H1 (cell line): ENCODE measurements at regions not wholly inside any gene's neighbourhood (a gene's known extent, or its start where the extent isn't known, plus 50 kb on each side); places are given as distances from the start of the nearest gene placed in this dataset.

Experiments
- CTCF ChIA-PET: fragments of 300-600 bp; sonication (Branson Sonifier 250); formaldehyde crosslinking; loops from one replicate; lab custom pipeline; 2021; ENCODE audit not compliant: partially characterized antibody; lab: Charles Lee
- POLR2A ChIA-PET: fragments of 300-600 bp; sonication (Branson Sonifier 250); formaldehyde crosslinking; loops from one replicate; lab custom pipeline; 2021; ENCODE audit warnings: inconsistent platforms; ENCODE audit not compliant: partially characterized antibody; lab: Charles Lee
- DNase-seq, 2 experiments: peaks; one replicate each; pipeline versions ENCODE4 v3.0.0 to v3.0.0-alpha.2; 2010 to 2022; ENCODE audit warnings: low spot score in 2 of 2, low read depth in 1 of 2, mixed read lengths in 1 of 2
- FAIRE-seq: peaks from 2 replicates; lab custom pipeline; 2011; peaks lifted over from hg19 to GRCh38; lab: Jason Lieb, UNC
- H2AFZ ChIP-seq: 2 replicates; pipeline ENCODE4 v1.8.1; 2012; ENCODE audit warnings: low read length, inconsistent platforms
- H2AK5ac ChIP-seq: 2 replicates; pipeline ENCODE4 v1.6.1; 2013; ENCODE audit warnings: low read depth, low read length
- H2BK120ac ChIP-seq: replicated peaks from 2 replicates; pipeline ENCODE3; 2013; ENCODE audit warnings: low read depth, low read length, inconsistent platforms
- H2BK12ac ChIP-seq: 2 replicates; pipeline ENCODE4 v1.6.1; 2013; ENCODE audit warnings: low read depth, low read length
- H2BK15ac ChIP-seq: 2 replicates; pipeline ENCODE4 v1.6.1; 2013; ENCODE audit warnings: low read length
- H2BK20ac ChIP-seq: 2 replicates; pipeline ENCODE4 v1.6.1; 2013; ENCODE audit warnings: low read length
- H2BK5ac ChIP-seq: 2 replicates; pipeline ENCODE4 v1.6.1; 2013; ENCODE audit warnings: low read depth, low read length
- H3K14ac ChIP-seq: 2 replicates; pipeline ENCODE4 v1.6.1; 2013; ENCODE audit warnings: inconsistent platforms; ENCODE audit not compliant: insufficient read length
- H3K18ac ChIP-seq: 2 replicates; pipeline ENCODE4 v1.6.1; 2013; ENCODE audit warnings: low read length; ENCODE audit errors: extremely low read depth
- H3K23ac ChIP-seq: 2 replicates; pipeline ENCODE4 v1.6.1; 2013; ENCODE audit warnings: inconsistent platforms; ENCODE audit not compliant: insufficient read length
- H3K23me2 ChIP-seq: 2 replicates; pipeline ENCODE4 v1.6.1; 2013; ENCODE audit warnings: low read depth, low read length
- H3K27ac ChIP-seq: 2 replicates; pipeline ENCODE4 v1.6.1; 2011; ENCODE audit warnings: low read depth, low read length, inconsistent platforms
- H3K27me3 ChIP-seq, 4 experiments: replicated peaks in 1 of 4; 1 replicate in 1 of 4; 2 replicates in 3 of 4; pipeline versions ENCODE4 v1.6.1 to v1.8.1; 2011 to 2013; ENCODE audit warnings: low read length in 3 of 4, mild to moderate bottlenecking in 3 of 4, inconsistent platforms in 2 of 4, mixed read lengths in 2 of 4, moderate library complexity in 1 of 4; ENCODE audit not compliant: control insufficient read depth in 3 of 4, insufficient read depth in 3 of 4; ENCODE audit errors: extremely low read depth in 1 of 4
- H3K36me3 ChIP-seq, 4 experiments: 2 replicates each; pipeline versions ENCODE4 v1.6.1 to v1.8.1; 2011 to 2013; ENCODE audit warnings: mild to moderate bottlenecking in 4 of 4, low read length in 3 of 4, moderate library complexity in 2 of 4, control low read depth in 1 of 4, inconsistent platforms in 1 of 4; ENCODE audit not compliant: insufficient read depth in 4 of 4, control insufficient read depth in 2 of 4
- H3K4ac ChIP-seq: replicated peaks from 2 replicates; pipeline ENCODE3; 2013; ENCODE audit warnings: low read length, low read depth, mixed read lengths, inconsistent platforms; ENCODE audit not compliant: insufficient read length
- H3K4me1 ChIP-seq, 4 experiments: replicated peaks in 1 of 4; 1 replicate in 1 of 4; 2 replicates in 3 of 4; pipeline versions ENCODE4 v1.6.1 to v1.8.1; 2011 to 2013; ENCODE audit warnings: low read length in 3 of 4, inconsistent platforms in 2 of 4, mixed read lengths in 1 of 4; ENCODE audit not compliant: insufficient read depth in 4 of 4, control insufficient read depth in 3 of 4
- H3K4me2 ChIP-seq, 2 experiments: 2 replicates each; pipeline versions ENCODE4 v1.6.1 to v1.8.1; 2011 to 2013; ENCODE audit warnings: low read depth in 2 of 2, low read length in 2 of 2, control low read depth in 1 of 2, inconsistent platforms in 1 of 2, mild to moderate bottlenecking in 1 of 2; ENCODE audit not compliant: insufficient read depth in 1 of 2
- H3K4me3 ChIP-seq, 4 experiments: fragments of 200-600, 300-600 bp in 1 of 4; sonication (generic), shearing (Covaris generic), sonication (Bioruptor Twin) in 1 of 4; 2 replicates each; pipeline versions ENCODE4 v1.5.1 to v1.8.1; 2011 to 2016; ENCODE audit warnings: low read length in 4 of 4, low read depth in 3 of 4, control low read depth in 2 of 4, inconsistent platforms in 2 of 4, mild to moderate bottlenecking in 2 of 4, mixed read lengths in 1 of 4, moderate library complexity in 1 of 4; ENCODE audit not compliant: insufficient read depth in 2 of 4; ENCODE audit errors: extremely low read depth in 1 of 4
- H3K56ac ChIP-seq: replicated peaks from 2 replicates; pipeline ENCODE3; 2013; ENCODE audit warnings: low read depth, mild to moderate bottlenecking, mixed read lengths, low read length, inconsistent platforms; ENCODE audit not compliant: insufficient read length
- H3K79me1 ChIP-seq: 2 replicates; pipeline ENCODE4 v1.6.1; 2013; ENCODE audit warnings: low read depth, low read length, control low read depth
- H3K79me2 ChIP-seq, 2 experiments: 2 replicates each; pipeline versions ENCODE4 v1.6.1 to v1.8.1; 2012 to 2013; ENCODE audit warnings: low read length in 2 of 2, mild to moderate bottlenecking in 2 of 2, inconsistent platforms in 1 of 2; ENCODE audit not compliant: insufficient read depth in 2 of 2, control insufficient read depth in 1 of 2
- H3K9ac ChIP-seq, 4 experiments: replicated peaks in 1 of 4; 1 replicate in 1 of 4; 2 replicates in 3 of 4; pipeline versions ENCODE4 v1.6.1 to v1.8.1; 2011 to 2013; ENCODE audit warnings: low read depth in 3 of 4, low read length in 3 of 4, control low read depth in 2 of 4, mild to moderate bottlenecking in 2 of 4, moderate library complexity in 2 of 4, inconsistent platforms in 1 of 4; ENCODE audit errors: extremely low read depth in 1 of 4
- H3K9me3 ChIP-seq, 2 experiments: 2 replicates each; pipeline versions ENCODE4 v1.6.1 to v1.8.1; 2012 to 2013; ENCODE audit warnings: mild to moderate bottlenecking in 2 of 2, moderate library complexity in 2 of 2, control low read depth in 1 of 2, inconsistent platforms in 1 of 2, low read depth in 1 of 2, low read length in 1 of 2, mixed read lengths in 1 of 2; ENCODE audit not compliant: insufficient read depth in 2 of 2
- H4K20me1 ChIP-seq, 2 experiments: replicated peaks in 1 of 2; 2 replicates each; pipeline versions ENCODE3 to v1.8.1; 2011 to 2013; ENCODE audit warnings: inconsistent platforms in 2 of 2, low read length in 2 of 2, mild to moderate bottlenecking in 1 of 2; ENCODE audit not compliant: insufficient read depth in 2 of 2, control insufficient read depth in 1 of 2
- H4K5ac ChIP-seq: 2 replicates; pipeline ENCODE4 v1.6.1; 2013; ENCODE audit warnings: low read length, low read depth, mixed read lengths, inconsistent platforms; ENCODE audit not compliant: insufficient read length
- H4K8ac ChIP-seq: 2 replicates; pipeline ENCODE4 v1.8.0; 2013; ENCODE audit warnings: mild to moderate bottlenecking, moderate library complexity, low read length, inconsistent platforms; ENCODE audit not compliant: insufficient read depth; ENCODE audit errors: extremely low read depth
- H4K91ac ChIP-seq: replicated peaks from 2 replicates; pipeline ENCODE3; 2013; ENCODE audit warnings: low read length, mixed read lengths, inconsistent platforms; ENCODE audit not compliant: insufficient read length
- GTF2F1 ChIP-seq: IDR thresholded peaks from 2 replicates; pipeline ENCODE4 v1.6.1; 2012; ENCODE audit warnings: low read depth, low read length, improper control_type of control experiment, borderline replicate concordance
- SIN3A ChIP-seq, 2 experiments: IDR thresholded peaks in 1 of 2; conservative IDR thresholded peaks in 1 of 2; 2 replicates each; pipeline ENCODE4 v1.6.1; 2011 to 2012; ENCODE audit warnings: low read length in 2 of 2, improper control_type of control experiment in 1 of 2, low read depth in 1 of 2, mild to moderate bottlenecking in 1 of 2
- WGBS, 2 experiments: shearing (Covaris generic) in 1 of 2; methylation state at CpG; one replicate each; pipeline versions ENCODE4 v1.1.6 to v1.1.7; 2013 to 2015; ENCODE audit warnings: low lambda C conversion rate in 2 of 2, mixed read lengths in 2 of 2, inconsistent platforms in 1 of 2, low coverage in 1 of 2, missing lambda C conversion rate in 1 of 2; ENCODE audit not compliant: insufficient replicate concordance in 2 of 2, insufficient coverage in 1 of 2, insufficient read length in 1 of 2; ENCODE audit errors: extremely low coverage in 1 of 2, missing lambda C conversion rate in 1 of 2; 5-methylcytosine and 5-hydroxymethylcytosine counted together

DNA sequence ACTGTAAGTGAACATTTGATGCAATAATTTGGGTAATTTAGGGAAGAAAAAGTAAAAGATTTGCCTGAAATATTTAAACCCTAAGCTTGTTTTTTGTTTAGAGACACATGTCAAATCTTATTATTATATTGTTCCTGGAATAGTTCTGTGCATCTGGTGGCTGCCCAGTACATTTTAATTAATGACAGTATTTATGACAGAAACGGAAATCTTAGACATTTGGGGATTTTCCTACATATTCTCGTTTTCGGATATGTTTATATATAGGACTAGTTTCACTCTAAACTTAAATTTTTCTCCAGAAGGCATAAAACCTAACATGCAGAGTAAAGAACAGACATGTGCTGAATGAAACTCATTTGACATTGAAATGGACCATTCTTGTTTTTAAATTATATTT is 125.6 kb upstream of the PAQR3 start:
- Histone ChIP-seq H3K14ac (no peak overlapping the region), H3K27ac (no peak overlapping the region)

More for the DNA sequence above, 125.6 kb upstream of the PAQR3 start:
- TF ChIP-seq SIN3A (conservative IDR thresholded peaks at IDR 0.05 in 1 of 2, IDR thresholded peaks at IDR 0.05 in 1 of 2; ENCODE audit: low read depth in 1 of 2, low read length in 2 of 2) (no peak), GTF2F1 (no peak)
- TF ChIP-seq, all 59 proteins: peak for 0
- no peak overlapping the region for H2BK120ac ChIP-seq
- H3K4ac ChIP-seq, result no peak overlapping the region
- H3K56ac ChIP-seq, result no peak overlapping the region
- no peaks in the 10 kb centered on the region for H3K9me3 ChIP-seq
- no peak overlapping the region for H4K8ac ChIP-seq
- 80% methylated on average over 3 of the region's 3 CpGs; no CpG with 5 or more reads in 1 of the 2 experiments for WGBS, 2 experiments
- no peak overlapping the region for H2BK15ac ChIP-seq
- H4K91ac ChIP-seq, result no peak overlapping the region
- H3K4me3 ChIP-seq, result no peak overlapping the region
- H2AK5ac ChIP-seq, result no peak overlapping the region
- H3K36me3 ChIP-seq, result no peaks in the 10 kb centered on the region
- no peak overlapping the region for H3K18ac ChIP-seq
- DNase-seq, result no peak
- H3K9ac ChIP-seq, result no peak overlapping the region
- H2BK12ac ChIP-seq, result no peak overlapping the region
- H3K79me2 ChIP-seq, result no peaks in the 10 kb centered on the region
- ChIA-PET POLR2A (no interaction called here), CTCF (interaction anchor here (0.5 to 0.7 kb wide), 2 partner anchors 226 to 1101 kb away, joined by 3 to 4 read pairs; no protein-coding TSS in a partner anchor)
- no peak overlapping the region for H3K4me2 ChIP-seq
- H4K20me1 ChIP-seq, result no peaks in the 10 kb centered on the region
- no peak overlapping the region for H4K5ac ChIP-seq
- no peaks in the 10 kb centered on the region for H3K79me1 ChIP-seq
- no peak overlapping the region for H2BK5ac ChIP-seq
- no peaks in the 10 kb centered on the region for H3K4me1 ChIP-seq
- H2BK20ac ChIP-seq, result no peak overlapping the region
- no peak overlapping the region for H2AFZ ChIP-seq
- no peak overlapping the region for H3K23ac ChIP-seq
- H3K23me2 ChIP-seq, result no peaks in the 10 kb centered on the region
- no peak for FAIRE-seq
- no peaks in the 10 kb centered on the region for H3K27me3 ChIP-seq
